Astrocyte of the spinal cord (primary cell): ENCODE measurements at regions not wholly inside any gene's neighbourhood (a gene's known extent, or its start where the extent isn't known, plus 50 kb on each side); places are given as distances from the start of the nearest gene placed in this dataset.

Experiments
- DNase-seq: peaks from one replicate; pipeline ENCODE4 v3.0.0; 2011; ENCODE audit warnings: low read depth, low spot score
- H3K4me3 ChIP-seq: 2 replicates; pipeline ENCODE4 v1.5.1; 2011; ENCODE audit warnings: low read depth, mild to moderate bottlenecking, low read length, moderate library complexity
- CTCF ChIP-seq: IDR thresholded peaks from 2 replicates; pipeline ENCODE4 v1.5.1; 2012; ENCODE audit warnings: low read depth, mild to moderate bottlenecking, low read length, inconsistent platforms
- in situ Hi-C: cut with HindIII; loops from 2 replicates; pipeline ENCODE4 v1.10.0; 2017; ENCODE audit warnings: low sequenced_read_pairs

DNA sequence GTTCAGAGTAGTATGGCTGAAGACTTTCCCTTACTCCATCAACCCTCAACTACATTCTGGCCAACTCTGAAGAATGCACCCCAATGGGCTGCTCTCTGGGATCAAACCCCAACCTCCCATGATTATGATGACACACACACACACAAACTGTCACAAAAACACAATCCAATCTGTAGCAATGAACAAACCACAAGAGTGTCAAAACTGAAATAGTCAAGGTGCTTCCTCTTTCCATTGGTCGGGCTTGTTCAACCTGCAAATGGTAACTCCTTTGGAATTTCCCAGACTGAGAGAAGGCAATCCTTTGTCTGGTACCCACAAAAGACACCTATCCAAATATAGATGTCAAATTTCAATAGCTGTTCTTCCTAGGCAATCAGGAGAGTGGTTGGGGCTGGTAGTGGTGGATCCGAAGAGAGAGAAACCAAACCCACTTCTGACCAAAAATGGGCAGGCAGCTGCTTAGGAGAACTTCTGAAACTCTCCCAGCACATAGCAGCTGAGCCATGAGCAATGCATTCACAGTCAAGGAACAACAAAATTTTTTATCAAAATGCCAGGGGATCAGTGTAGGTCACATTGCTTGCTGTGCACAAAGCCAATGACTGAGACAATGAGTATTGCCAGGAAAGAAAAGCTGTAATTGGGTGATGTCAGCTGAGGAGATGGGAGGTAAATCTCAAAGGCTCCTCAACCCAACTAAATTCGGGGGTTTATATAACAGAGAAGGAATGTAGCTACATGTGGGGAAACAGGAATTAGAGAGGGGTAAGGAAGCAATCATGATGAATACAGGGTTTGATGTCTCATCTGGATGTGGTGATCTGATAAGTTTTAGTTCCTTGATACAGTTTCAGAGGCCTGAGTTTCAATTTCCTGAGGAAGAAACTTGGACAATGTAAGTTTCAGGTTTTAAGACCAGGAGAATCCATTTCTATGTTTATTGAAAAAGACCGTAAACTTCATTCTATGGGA is 191.4 kb downstream of the KITLG start:
- DNase-seq: peak; percentile 29
- no peak overlapping the region for H3K4me3 ChIP-seq
- in situ Hi-C loops: no loop called here
- no peak for TF ChIP-seq CTCF

GRCh38 chr12:88390811-88391210 is 189.5 kb downstream of the KITLG start:
- no peak for TF ChIP-seq CTCF
- DNase-seq: no peak
- no peak overlapping the region for H3K4me3 ChIP-seq
- in situ Hi-C loops: no loop called here

GRCh38 chr12:88391556-88391955 is 188.7 kb downstream of the KITLG start:
- H3K4me3 ChIP-seq: no peak overlapping the region
- in situ Hi-C loops: no loop called here
- no peak for TF ChIP-seq CTCF
- DNase-seq: peak; percentile 92

DNA sequence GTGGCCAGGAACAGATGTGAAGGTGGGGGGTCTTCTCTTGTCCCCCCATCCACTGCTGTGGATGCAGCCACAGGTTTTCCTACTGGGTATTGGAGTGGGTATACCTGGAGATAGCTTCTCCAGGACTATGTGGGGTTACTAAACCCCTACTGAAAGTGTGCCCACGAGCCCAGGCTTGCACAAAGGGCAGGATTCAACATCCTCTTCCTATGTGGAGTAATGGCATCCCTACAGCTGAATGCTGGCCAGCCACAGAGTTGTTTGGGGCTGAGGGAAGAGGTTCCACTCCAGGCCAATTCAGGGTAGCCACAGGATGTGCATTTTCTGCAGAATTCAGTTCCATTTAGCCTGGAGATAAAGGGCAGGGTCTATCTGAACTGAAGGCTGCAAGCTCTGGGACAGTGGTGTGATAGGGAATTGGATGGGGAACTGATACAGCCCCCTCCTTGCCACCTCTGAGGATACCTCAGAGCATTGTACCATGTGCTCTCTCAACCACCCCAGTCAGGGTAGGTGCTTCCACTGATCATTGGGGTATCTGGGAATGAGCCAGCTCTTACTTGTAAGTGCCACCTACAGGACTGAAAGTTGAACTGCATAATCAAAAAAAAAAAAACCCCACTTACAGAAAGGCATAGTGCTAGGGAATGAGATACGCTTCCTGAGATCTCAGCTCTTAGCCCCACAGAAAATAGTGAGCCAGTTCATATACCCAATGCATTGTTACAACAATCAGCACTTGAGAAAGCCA is 187.1 kb downstream of the KITLG start:
- H3K4me3 ChIP-seq: no peak overlapping the region
- DNase-seq: peak; percentile 43

DNA sequence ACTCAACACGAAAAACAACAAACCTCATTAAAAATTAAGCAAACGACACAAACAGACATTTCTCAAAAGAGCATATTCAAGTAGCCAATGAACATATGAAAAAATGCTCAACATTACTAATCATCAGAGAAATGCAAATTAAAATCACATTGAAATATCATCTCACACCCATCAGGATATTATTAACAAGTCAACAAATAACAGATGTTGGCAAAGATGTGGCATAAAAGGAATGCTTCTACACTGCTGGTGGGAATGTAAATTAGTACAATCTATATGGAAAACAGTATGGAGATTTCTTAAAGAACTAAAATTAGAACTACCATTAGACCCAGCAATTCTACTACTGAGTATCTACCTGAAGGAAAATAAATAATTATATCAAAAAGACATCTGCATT is 182.2 kb downstream of the KITLG start:
- TF ChIP-seq CTCF: no peak
- H3K4me3 ChIP-seq: no peak overlapping the region
- in situ Hi-C loops: no loop called here
- no peak for DNase-seq

More for the DNA sequence above, 187.1 kb downstream of the KITLG start:
- in situ Hi-C loops: no loop called here
- peak; percentile 37 for TF ChIP-seq CTCF

GRCh38 chr12:88399811-88400210 is 180.5 kb downstream of the KITLG start:
- in situ Hi-C loops: no loop called here
- DNase-seq: no peak
- H3K4me3 ChIP-seq: no peak overlapping the region
- TF ChIP-seq CTCF: no peak
